Suppressor macrophage (primary cell): ENCODE measurements at regions not wholly inside any gene's neighbourhood (a gene's known extent, or its start where the extent isn't known, plus 50 kb on each side); places are given as distances from the start of the nearest gene placed in this dataset.

ENCODE experiments used
- DNase-seq, 4 experiments: peaks; one replicate each; pipeline ENCODE4 v3.0.0-alpha.2; 2020 to 2022

- DNase-seq, result no peak
Measured at GRCh38 chr11:127199306-127199801, 198.8 kb upstream of the KIRREL3 start.

- DNase-seq, result no peak
Measured at GRCh38 chr11:127195501-127196120, 195.0 kb upstream of the KIRREL3 start.

- no peak for DNase-seq
Measured at GRCh38 chr11:127194521-127194920, 194.0 kb upstream of the KIRREL3 start.

- no peak for DNase-seq
Measured at GRCh38 chr11:127193950-127194349, 193.4 kb upstream of the KIRREL3 start.

GRCh38 chr11:127191689-127192088 is 191.1 kb upstream of the KIRREL3 start:
- no peak for DNase-seq

- DNase-seq, result no peak
Measured at GRCh38 chr11:127191261-127191660, 190.7 kb upstream of the KIRREL3 start.

GRCh38 chr11:127182586-127183203 is 182.1 kb upstream of the KIRREL3 start:
- DNase-seq, result no peak

GRCh38 chr11:127157225-127157624 is 156.7 kb upstream of the KIRREL3 start:
- no peak for DNase-seq

- no peak for DNase-seq
Measured at GRCh38 chr11:127149410-127149809, 148.8 kb upstream of the KIRREL3 start.

GRCh38 chr11:127143251-127143650 is 142.7 kb upstream of the KIRREL3 start:
- DNase-seq, result no peak

GRCh38 chr11:127138613-127139012 is 138.0 kb upstream of the KIRREL3 start:
- no peak for DNase-seq

- DNase-seq, result no peak
Measured at GRCh38 chr11:127137771-127138280, 137.3 kb upstream of the KIRREL3 start.

- DNase-seq, result no peak
Measured at GRCh38 chr11:127136438-127136837, 135.9 kb upstream of the KIRREL3 start.

- no peak for DNase-seq
Measured at GRCh38 chr11:127135256-127135655, 134.7 kb upstream of the KIRREL3 start.

GRCh38 chr11:127133061-127133460 is 132.5 kb upstream of the KIRREL3 start:
- no peak for DNase-seq

GRCh38 chr11:127130321-127130720 is 129.8 kb upstream of the KIRREL3 start:
- no peak for DNase-seq

- no peak for DNase-seq
Measured at GRCh38 chr11:127126986-127127385, 126.4 kb upstream of the KIRREL3 start.

GRCh38 chr11:127119356-127119755 is 118.8 kb upstream of the KIRREL3 start:
- DNase-seq, result no peak

GRCh38 chr11:127118811-127119210 is 118.2 kb upstream of the KIRREL3 start:
- DNase-seq, result no peak

- DNase-seq, result no peak
Measured at GRCh38 chr11:127117231-127117739, 116.7 kb upstream of the KIRREL3 start.

- no peak for DNase-seq
Measured at GRCh38 chr11:127115844-127116243, 115.3 kb upstream of the KIRREL3 start.

GRCh38 chr11:127114035-127114434 is 113.5 kb upstream of the KIRREL3 start:
- peak in 1 of 4 experiments; percentile 1 for DNase-seq

GRCh38 chr11:127110542-127110941 is 110.0 kb upstream of the KIRREL3 start:
- DNase-seq, result peak; percentile 3 to 31 (median 15)
